HG02884 (cell line): ENCODE measurements at regions not wholly inside any gene's neighbourhood (a gene's known extent, or its start where the extent isn't known, plus 50 kb on each side); places are given as distances from the start of the nearest gene placed in this dataset.

Experiments used
- ATAC-seq: cut with Tn5 transposase; IDR thresholded peaks from one replicate; pipeline ENCODE4 v1.9.1; 2021; ENCODE audit warnings: mild to moderate bottlenecking, moderate library complexity; ENCODE audit not compliant: unreplicated experiment

DNA sequence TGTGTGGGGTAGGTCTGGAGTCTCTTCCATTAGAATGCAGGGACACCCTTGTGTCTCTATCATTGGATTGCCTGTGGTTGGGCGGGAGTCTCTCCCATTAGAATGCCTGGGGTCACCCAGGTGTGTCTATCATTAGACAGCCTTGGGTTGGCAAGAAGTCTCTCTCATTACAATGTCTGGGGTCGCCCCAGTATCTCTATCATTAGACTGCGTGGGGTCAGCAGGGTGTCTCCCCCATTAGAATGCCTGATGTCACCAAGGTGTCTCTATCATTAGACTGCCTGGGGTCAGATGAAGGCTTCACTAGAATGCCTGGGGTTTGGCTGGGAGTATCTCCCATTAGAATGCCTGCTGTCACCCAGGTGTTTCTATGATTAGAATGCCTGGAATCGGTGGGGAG is 1539.0 kb downstream of the UQCRFS1 start:
- ATAC-seq, result no peak

DNA sequence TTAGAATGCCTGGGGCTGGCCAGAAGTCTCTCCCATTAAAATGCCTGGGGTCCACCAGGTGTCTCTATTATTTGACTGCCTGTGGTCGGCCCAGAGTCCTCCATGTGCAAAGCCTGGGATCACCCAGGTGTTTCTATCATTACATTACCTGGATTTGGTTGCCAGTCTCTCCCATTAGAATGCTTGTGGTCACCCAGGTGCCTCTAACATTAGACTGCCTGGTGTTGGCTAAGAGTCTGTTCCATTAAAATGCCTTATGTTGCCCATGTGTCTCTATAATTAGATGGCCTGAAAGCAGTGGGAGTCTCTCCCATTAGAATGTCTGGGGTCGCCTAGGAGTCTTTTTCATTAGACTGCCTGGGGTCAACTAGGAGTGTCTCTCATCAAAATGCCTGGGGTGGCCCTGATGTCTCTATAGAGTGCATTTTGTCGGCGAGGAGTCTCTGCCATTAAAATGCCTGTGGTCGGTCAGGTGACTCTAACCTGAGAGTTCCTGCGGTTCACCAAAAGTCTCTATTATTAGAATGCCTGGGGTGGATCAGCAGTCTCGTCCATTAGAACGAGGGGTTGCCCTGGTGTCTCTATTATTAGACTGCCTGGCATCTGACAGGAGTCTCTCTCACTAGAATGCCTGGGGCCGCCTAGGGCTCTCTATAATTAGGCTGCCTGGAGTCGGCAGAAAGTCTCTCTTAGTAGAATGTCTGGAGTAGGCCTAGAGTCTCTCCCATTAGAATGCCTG is 1540.5 kb downstream of the UQCRFS1 start:
- no peak for ATAC-seq

DNA sequence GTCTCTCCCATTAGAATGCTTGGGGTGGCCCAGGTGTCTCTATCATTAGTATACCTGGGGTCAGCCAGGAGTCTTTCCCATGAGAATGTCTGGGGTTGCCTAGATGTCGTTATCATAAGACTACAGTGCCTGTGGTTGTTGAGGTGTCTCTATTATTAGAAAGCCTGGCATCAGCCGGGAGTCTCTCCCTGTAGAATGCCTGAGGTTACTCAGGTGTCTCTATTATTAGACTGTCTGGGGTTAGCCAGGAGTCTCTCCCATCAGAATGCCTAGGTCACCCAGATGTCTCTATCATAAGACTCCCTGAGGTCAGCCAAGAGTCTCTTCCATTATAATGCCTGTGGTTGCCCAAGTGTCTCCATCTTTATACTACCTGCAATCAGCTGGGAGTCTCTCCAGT is 1541.1 kb downstream of the UQCRFS1 start:
- no peak for ATAC-seq

DNA sequence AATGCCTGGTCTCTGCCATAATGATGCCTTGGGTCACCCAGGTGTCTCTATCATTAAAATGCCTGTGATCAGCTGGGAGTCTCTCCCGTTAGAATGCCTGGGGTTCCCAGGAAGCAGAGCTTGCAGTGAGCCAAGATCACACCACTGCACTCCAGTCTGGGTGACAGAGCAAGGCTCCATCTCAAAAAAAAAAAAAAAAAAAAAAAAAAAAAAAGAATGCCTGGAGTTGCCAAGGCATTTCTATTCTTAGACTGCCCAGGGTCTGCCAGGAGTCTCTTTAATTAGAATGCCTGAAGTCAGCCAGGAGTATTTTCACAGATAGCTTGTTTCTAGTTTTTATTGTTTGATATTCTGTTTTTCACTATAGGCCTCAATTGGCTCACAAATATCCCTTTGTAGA is 1552.5 kb downstream of the UQCRFS1 start:
- no peak for ATAC-seq

DNA sequence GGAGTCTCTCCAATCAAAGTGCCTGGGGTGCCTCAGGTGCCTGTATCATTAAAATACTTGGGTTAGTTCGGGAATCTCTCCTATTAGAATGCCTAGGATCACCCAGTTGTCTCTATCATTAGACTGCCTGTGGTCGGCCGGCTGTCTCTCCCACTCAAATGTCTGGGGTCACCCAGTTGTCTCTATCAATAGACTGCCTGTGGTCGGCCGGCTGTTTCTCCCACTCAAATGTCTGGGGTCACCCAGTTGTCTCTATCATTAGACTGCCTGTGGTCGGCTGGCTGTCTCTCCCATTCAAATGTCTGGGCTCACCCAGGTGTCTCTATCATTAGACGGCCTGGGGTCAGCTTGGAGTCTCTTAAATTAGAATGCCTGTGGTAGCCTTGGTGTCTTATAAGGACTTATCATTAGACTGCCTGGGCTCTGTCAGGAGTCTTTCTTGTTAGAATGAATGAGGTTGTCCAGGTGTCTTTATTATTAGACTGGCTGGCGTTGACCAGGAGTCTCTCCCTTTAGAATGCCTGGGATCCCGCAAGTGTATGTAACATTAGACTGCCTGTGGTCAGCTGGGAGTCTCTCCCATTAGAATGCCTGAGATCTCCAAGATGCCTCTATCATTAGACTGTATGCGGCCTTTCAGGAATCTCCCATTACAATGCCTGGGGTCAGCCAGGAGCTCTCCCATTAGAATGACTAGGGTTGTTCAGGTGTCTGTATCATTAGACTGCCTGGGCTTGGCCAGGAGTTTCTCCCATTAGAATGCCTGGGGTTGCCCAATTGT is 1555.5 kb downstream of the UQCRFS1 start:
- no peak for ATAC-seq

DNA sequence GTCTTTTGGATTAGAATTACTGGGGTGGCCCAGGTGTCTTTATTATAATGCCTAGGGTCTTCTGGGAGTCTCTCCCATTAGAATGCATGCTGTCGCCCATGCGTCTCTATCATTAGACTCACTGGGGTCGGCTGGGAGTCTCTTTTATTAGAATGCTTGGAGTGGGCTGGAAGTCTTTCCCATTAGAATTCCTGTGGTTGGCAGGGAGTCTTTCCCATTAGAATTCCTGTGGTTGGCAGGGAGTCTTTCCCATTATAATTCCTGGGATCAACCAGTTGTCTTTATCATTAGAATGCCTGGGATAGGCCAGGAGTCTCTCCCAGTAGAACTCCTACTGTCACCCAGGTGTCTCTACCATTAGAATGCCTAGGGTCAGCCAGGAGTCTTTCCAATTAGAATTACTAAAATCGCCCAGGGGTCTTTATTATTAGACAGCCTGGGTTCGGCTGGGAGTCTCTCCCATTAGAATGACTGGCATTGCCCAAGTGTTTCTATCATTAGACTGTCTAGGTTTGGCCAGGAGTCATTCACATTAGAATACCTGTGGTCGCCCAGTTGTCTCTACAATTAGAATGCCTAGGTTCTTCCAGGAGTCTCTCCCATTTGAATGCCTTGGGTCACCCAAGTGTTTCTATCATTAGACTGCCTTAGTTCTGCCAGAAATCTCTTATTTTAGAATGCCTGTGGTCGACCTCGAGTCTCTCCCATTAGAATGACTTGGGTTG is 1558.5 kb downstream of the UQCRFS1 start:
- ATAC-seq, result no peak

DNA sequence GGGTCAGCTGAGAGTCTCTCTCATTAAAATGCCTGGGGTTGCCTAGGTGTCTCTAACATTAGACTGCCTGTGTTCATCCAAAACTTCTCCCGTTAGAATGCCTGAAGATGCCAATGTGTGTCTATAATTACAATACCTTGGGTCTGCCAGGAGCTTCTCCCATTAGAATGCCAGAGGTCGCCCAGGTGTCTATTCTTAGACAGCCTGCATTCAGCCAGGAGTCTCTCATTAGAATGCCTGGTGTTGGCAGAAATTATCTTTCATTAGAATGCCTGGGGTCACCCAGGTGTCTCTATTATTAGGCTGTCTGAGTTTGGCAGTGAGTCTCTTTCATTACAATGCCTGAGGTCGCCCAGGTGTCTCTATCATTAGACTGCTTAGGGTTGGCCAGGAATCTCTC is 1560.2 kb downstream of the UQCRFS1 start:
- no peak for ATAC-seq

DNA sequence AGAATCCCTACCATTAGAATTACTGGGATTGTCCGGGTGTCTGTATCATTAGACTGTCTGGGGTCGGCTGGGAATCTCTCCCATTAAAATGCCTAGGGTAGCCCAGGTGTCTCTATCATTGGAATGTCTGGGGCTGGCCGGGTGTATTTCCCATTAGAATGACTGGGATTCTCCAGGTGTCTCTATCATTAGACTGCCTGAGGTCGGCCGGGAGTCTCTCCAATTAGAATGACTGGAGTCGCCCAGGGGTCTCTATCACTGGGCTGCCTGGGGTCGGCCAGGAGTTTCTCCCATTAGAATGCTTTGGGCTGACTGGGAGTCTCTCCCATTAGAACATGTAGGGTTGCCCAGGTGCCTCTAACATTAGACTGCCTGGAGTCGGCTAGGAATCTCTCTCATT is 1560.7 kb downstream of the UQCRFS1 start:
- ATAC-seq, result no peak

DNA sequence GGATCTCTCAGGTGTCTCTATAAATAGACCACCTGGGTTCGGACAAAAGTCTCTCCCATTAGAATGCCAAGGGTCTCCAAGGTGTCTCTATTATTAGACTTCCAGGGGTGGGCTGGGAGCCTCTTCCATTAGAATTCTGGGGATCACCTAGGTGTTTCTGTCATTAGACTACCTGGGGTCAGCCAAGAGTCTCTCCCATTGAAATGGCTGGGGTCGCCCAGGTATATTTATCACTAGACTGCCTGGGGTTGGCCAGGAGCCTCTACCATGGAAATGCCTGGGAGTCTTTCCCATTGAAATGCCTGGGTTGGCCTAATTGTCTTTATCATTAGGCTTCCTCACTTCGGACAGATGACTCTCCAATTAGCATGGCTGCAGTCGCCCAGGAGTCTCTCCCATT is 1565.5 kb downstream of the UQCRFS1 start:
- no peak for ATAC-seq

DNA sequence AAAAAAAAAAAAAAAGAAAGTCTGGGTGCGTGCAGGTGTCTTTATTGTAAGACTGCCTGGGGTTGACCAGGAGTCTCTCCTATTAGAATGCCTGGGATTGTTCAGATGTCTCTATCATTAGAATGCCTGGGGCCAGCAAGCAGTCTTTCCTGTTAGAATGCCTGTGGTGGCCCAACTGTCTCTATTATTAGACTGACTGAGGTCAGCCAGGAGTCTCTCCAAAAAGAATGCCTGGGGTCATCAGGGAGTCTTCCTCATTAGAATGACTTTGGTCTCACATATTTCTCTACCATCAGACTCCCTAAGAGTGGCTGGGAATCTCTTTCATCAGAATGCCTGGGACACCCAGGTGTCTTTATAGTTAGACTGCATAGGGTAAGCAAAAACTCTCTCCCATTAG is 1577.5 kb downstream of the UQCRFS1 start:
- ATAC-seq, result no peak

DNA sequence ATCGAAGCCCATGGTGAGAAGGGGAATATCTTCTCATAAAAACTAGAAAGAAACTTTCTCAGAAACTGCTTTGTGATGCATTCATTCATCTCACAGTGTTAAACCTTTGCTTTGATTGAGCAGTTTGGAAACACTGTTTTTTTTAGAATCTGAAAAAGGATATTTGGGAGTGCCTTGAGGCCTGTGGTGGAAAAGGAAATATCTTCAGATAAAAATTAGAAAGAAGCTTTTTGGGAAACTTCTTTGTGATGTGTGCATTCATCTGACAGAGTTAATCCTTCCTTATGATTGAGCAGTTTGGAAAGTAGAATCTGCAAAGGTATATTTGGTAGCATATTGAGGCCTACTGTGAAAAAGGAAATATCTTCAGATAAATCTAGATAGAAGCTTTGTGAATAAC is 1594.9 kb downstream of the UQCRFS1 start:
- no peak for ATAC-seq

DNA sequence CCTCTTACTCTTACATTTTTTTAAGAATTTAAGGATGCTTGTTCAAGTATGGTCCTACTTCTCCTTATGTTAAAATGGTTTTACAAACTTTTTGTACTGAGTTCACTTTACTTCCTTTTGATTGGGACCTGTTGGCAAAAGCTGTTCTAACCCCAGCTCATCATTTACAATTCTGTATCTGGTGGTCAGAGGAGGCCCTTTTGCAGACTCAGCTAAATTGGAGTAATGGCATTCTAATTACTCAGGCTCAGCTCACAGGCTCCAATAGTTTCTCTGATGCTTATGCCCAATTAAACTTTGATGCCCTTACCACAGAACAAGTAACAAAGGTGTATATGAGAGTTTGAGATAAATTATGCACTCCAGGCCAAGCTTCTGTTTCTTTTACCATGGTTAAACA is 1632.0 kb downstream of the UQCRFS1 start:
- no peak for ATAC-seq
